ENCODE measurements at regions not wholly inside any gene's neighbourhood (a gene's known extent, or its start where the extent isn't known, plus 50 kb on each side); places are given as distances from the start of the nearest gene placed in this dataset.

DNA sequence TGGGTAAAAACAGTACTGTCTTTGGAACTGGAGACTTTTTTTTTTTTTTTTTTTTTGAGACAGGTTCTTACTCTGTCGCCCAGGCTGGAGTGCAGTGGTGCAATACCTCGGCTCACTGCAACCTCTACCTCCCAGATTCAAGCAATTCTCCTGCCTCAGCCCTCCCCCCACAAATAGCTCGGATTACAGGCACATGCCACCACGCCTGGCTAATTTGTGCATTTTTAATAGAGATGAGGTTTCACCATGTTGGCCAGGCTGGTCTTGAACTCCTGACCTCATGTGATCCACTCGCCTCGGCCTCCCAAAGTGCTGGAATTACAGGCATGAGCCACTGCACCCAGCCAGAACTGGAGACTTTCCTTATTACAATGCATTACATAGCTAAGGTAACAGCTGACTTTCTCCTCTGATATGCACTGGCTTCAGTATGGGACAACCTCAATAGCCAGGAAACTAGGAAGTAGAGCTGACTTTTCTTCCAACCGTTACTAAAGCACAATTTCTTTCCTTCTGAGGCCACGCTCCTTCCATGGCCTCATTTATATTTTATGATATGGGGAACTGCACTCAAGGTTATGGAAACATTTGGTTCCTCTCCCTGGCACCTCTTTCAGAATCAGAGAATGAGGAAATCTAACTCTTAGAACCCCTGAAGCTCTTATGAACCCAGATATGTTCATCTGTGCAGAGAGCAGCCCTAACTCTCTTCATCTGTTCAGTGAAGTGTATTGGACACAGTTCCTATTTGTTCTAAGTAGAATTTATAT, 53.5 kb upstream of the FAM9B start:
- FAIRE-seq, result no peak
- no peak for DNase-seq (ENCODE audit: insufficient read length, low spot score)

DNA sequence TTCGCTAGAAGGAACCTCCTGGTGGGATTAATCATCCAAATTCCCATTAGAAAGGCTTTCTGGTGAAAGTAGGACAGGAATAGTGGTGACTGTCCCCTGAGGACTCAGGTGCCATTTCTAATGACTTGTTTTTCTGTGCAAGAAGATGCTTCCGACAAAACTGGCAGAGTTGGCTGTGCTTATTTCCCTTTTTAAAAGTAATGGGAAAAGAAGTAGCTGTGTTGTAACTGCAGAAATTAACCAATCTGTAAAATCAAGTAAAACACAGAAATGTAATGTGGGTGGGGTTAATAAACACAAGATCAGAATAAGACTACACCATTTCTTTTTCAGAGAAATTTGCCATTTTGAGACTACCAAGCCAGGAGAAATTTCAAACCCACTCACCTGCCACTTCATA, 55.0 kb upstream of the FAM9B start:
- no peak for DNase-seq (ENCODE audit: insufficient read length, low spot score)
- no peak for FAIRE-seq

DNA sequence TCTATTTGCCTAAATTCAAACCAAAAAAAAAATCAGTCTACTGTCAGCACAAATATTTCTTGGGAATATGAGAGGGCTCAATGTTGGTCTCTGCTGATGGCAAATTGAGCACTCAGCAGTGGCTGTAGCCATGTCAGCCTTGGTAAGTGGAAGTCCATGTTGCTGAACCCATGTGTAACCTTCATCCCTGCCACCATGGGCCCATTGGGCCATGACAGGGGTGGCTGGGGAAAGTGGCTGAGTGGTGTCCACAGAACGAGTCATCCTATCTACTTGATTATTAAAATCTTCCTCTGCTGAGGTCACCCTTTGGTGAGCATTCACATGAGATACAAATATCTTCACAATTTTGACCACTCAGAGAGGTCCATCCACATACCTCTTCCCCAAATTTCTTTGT, 56.8 kb upstream of the FAM9B start:
- DNase-seq (ENCODE audit: insufficient read length, low spot score), result no peak
- FAIRE-seq, result no peak

DNA sequence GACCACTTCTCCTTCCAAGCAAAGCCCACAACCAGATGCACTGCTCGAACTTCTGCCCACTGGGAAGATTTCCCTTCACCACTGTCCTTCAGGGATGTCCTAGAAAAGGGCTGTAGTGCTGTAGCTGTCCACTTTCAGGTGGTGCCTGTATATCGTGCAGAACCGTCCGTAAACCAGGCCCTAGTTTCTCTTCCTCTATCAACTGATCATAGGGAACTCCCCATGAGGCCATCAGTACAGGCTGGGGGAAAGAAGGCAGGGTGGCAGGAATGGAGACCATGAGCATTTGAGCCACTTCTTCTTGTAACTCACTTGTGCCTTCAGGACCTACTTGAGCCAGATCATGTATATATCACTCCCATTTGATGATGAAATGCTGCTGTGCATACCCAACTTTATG, 57.3 kb upstream of the FAM9B start:
- no peak for FAIRE-seq
- DNase-seq (ENCODE audit: insufficient read length, low spot score), result no peak

DNA sequence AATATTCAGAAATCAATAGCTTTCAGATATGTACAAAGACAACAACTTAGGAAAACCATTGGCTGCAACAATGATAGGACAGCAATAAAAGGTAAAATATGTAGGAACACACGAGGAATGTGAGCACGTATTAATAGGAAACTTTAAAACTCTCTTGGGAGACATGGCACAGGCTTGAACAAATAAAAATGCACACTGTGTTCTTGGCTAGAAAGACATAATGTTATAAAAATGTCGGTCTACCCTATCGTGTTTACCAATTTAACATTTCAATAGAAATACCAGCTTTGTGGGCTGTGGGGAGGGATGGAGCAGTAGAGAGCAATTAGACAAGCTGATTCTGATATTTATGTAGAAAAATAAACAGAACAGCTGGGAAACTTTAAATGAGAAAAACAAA, 69.0 kb upstream of the FAM9B start:
- FAIRE-seq, result no peak
- no peak for DNase-seq (ENCODE audit: insufficient read length, low spot score)

DNA sequence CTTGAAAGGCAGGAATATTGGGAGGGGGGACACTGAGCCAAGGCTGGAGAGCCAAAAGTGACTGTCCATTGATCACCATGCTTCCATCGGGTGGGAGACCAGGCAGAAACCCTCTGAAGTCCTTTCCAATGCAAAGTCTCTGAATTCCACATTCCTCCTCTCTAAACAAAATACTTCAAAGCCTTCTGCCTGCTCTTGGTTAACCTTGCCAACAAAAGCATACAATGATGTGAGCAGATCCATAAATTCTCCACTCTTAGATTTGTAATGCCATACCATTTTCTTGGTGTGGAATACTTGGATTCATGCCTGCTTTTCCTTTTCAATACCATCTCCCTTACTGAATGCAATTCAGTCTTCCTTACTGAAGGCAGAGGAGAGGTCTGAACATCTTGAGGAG, 74.1 kb upstream of the FAM9B start:
- DNase-seq (ENCODE audit: insufficient read length, low spot score) (no peak), FAIRE-seq (no peak)

DNA sequence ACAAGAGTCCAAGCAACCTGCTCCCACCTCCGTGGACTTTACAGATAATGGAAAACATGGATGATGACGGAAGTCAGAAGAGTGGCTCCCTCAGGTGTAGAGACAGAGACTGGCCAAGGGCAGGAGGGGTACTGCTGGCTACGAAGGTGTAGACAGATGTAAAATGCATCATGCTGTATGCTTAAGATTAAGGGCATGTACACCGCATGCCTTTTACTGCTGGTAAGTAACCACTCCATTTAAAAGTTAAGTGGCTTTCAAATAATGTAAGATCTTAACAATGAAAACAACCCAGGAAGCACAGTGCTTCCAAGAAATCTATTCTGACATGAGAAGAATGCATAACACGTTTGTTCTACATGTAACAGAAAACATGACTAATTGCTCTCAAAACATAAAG, 76.9 kb upstream of the FAM9B start:
- FAIRE-seq (no peak), DNase-seq (ENCODE audit: insufficient read length, low spot score) (no peak)

DNA sequence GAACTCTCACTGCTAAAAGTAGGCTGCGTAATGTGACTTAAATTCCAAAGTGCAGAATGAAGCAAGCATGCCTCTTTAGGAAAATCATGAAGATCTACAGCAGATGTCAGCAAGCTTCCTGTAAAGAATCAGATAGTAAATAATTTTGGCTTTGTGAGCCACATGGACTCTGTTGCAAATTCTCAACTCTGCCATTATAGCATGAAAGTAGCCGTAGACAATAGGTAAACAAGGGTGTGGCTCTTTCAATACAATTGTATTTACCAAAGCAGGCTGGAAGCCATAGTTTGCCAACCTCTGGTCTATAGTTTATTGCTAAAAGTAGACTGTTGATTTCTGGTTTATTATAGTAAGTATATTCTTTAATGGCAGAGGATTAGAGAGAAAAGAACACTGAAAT, 80.3 kb upstream of the FAM9B start:
- DNase-seq (ENCODE audit: insufficient read length, low spot score) (no peak), FAIRE-seq (no peak)

DNA sequence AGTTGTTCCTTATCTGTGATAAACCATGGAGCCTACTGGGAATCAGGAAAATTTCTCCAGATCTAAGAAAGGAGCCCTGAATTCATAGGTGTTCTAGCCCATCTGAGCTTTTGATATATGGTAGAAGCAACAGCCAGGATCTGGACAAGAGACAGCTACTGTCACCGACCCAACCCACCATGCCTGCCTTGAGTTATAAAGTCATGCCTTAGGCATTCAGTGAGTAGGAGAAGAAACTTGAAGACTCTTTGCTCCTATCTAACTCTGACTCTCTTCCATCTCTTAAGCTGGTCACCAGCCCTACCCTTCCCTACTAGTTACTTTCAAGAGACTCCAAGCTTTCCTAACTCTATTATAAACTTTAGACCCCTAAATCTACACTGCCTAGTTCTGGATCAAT, 83.9 kb upstream of the FAM9B start:
- no peak for FAIRE-seq
- no peak for DNase-seq (ENCODE audit: insufficient read length, low spot score)

DNA sequence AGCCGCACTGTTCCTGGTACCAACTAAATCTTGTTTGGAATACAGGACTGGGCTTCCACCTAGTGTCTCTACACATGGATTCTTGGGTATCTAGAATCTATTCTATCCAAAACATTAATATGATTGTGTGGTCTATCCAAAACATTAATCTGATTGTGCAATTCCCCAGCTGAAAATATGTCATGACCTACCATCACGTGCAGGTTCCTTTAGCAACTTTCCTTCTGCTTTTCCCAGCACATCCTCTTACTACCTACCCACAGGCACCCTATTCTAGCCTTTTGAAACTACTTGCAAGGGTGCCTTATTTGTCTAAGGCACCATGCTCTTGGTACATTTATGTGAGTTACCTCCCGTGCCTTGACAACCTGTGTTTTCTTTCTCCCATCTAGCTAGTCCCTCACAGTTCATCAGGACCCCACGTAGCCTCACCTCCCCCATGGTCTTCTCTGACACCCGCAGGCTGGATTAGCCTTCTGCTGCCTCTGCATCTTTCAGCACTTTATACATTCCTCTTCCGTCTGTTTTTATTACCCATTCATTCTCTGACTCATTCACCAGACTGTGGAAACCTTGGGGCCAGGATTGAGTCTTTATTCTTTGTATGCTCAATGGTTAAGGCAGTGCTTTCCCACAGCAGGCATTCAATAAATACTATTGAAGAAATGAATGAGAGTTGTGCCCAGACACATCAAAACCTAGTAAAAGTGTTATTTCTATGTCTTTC, 88.8 kb upstream of the FAM9B start:
- no peak for FAIRE-seq
- DNase-seq (ENCODE audit: insufficient read length, low spot score), result no peak

DNA sequence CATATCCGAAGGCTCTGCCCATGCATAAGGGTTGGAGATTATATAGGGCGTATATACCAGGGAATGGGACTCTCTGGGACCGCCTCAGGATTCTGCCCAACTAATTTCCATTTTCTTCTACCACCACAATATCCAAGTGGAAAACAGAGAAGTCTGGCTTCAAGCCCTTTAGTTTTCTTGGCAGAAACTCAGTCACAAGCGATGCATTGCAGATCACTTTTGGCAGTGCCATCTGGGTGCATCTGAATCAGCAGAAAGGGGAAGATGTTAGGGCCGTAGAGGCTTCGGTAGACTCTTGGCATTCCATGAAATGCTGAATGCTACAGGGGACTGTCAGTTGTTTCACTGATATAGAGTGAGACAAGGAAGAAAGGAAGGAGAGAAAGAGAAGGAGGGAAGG, 94.1 kb upstream of the FAM9B start:
- no peak for FAIRE-seq
- no peak for DNase-seq (ENCODE audit: insufficient read length, low spot score)

DNA sequence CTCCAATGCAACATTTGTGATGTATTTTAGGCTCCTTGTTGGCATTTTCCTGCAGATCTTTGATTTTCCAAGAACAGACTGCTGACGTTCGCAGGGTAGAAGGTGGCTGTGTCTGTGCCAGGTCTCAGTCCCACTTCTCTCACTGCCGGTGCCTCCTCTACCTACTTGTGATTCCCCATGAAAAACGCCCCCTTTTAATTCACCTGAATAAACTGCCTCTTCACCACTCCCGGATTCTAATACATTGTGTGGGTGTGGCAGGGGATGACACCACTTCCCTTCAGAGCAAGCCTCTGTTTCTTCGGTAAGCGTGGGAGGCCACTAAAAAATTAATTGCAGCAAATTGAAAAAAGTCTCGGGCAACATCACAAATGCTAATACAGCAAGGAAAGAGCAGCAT, 96.1 kb upstream of the FAM9B start:
- FAIRE-seq, result no peak
- no peak for DNase-seq (ENCODE audit: insufficient read length, low spot score)

DNA sequence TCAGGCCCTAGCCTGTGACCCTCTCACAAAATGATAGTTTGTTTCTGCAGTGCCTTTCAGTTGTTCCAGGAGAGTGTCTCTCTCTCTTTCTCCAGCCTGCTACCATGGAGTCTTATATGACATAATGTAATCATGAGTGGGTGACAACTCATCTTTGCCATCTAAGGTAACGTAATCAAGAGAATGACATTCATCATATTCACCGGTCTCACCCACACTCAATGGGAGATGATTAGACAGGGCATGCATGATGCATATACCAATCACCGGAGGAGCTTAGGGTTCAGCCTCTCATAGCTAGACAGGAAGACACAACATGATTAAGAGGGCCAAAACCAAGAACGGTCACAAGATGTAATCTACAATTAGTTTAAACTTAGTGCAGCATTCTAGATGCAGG, 97.1 kb upstream of the FAM9B start:
- DNase-seq (ENCODE audit: insufficient read length, low spot score) (no peak), FAIRE-seq (no peak)

DNA sequence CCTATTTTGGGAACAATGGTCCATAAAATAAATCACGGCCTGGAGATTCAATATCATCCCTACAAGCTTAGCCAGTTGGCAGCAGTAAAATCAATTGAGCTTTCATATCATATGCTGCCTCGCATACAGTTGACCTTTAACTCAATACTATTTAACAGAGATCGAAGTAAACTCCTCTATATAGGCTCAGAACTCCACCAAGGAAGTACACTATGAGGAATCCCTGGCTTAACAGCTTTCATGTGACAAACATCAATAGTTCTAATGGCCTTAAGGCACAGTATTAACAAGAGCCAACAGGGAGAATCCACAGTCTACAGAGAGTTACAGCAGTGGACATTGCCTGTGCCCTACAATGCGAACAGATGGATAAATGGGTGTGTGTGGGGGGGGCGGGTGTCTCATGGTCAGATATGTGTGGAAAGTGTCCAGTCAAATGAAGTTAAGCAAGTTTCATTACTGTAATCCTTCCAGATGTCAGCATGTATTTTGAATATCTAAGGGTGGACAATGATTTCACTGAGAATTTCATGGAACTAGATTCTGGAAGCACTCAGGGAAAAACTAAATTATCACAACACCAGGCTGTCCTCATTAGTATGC, 98.2 kb upstream of the FAM9B start:
- no peak for DNase-seq (ENCODE audit: insufficient read length, low spot score)
- no peak for FAIRE-seq

DNA sequence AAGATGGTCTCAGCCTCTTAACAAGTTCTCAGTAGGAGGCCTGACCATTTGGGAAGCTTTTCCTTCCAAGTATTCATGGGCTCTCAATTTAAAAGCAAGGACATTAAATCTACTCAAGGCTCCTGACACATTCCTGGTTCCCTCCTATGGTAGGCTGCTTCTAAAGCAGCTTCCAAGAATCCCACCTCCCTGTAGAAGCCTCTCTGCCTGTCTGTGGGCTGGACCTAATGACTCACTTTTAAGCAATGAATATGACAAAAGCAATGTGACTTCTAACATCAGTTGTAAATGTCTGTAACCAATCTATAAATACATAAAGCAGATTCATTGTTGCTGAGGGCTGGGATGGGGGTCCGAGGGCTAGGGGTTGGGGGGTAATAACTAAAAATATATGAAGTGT, 99.5 kb upstream of the FAM9B start:
- FAIRE-seq (no peak), DNase-seq (ENCODE audit: insufficient read length, low spot score) (no peak)

DNA sequence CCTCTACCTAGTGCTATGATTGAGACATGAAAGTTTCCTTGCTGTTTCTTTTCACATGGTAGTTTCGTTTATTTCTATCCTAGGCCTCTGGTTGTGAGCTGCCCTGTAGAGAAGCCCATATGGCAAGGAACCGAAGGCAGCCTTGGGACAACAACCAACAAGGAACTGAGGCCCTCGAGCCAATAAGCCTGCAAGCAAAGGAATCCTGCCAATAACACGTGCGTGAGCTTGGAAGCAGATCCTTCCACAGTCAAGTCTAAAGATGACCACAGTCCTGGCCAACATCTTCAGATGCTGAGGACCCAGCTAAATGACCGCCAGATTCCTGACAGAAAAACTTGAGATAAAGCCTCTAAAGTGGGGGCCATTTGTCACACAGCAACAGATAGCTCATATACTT, 100.4 kb upstream of the FAM9B start:
- FAIRE-seq (no peak), DNase-seq (ENCODE audit: insufficient read length, low spot score) (no peak)

DNA sequence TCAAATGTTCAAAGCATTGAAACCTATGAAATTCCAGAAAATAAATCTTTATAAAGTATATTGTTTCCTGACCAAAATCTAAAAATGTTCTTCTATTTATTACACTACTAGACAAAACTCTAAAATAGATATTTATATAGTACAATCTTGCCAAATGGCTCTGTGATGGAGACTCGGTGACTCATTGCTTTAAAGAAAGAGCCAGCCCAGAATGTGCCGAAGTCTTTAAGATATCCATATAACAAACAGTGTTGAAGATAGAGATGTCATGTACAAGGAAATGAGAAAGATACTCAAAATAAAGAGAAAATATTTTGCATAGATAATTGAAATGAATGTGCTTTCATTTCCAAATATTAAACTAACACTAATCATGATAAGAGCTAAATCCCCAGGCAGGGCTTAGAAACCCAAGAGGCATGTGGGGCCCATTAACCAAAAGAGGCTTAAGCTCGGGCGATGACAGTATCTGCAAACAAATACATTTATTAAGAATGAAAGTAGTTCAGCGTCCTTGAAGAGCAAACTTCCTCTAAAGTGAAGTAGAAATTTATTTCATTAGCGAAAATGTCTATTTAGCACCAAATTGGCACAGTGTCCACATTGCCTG, 102.1 kb upstream of the FAM9B start:
- DNase-seq (ENCODE audit: insufficient read length, low spot score), result no peak
- FAIRE-seq, result no peak

DNA sequence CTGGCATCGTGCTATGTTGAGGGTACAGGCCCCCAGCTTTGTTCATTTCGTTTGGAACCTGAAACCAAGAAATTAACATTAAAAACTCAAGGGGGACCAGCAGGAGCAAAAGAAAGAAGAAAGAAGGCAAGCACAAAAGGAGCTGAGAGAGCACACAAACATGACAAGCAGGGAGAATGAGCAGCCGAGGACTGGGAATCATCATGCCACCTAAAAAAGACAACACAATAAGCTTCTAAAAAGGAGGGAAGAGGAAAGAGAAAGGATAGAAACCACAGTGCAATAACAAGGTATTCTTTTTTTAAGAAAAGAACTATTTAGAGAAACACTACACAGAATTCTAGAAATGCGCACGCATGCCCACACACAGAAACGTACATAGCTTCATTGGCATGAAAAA, 103.2 kb upstream of the FAM9B start:
- DNase-seq (ENCODE audit: insufficient read length, low spot score) (no peak), FAIRE-seq (no peak)

DNA sequence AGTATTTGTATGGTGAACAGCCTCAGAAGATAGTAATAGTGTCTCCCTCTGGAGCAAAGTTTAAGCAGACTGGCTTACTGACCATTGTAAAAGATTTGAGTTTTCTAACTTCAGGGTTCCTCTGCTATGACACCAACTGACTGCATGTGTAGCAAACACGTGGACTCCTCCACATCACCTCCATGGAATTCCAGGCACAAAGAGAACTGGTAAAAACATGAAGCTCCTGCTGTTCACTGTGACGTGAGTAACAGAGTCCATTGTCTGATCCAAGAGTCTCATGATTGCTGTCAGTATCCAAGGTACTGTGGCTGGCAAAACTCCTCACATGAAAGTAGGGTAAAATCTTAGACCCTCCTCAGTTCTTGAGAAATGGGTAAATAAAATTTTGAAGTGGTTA, 107.6 kb upstream of the FAM9B start:
- FAIRE-seq (no peak), DNase-seq (ENCODE audit: insufficient read length, low spot score) (no peak)

DNA sequence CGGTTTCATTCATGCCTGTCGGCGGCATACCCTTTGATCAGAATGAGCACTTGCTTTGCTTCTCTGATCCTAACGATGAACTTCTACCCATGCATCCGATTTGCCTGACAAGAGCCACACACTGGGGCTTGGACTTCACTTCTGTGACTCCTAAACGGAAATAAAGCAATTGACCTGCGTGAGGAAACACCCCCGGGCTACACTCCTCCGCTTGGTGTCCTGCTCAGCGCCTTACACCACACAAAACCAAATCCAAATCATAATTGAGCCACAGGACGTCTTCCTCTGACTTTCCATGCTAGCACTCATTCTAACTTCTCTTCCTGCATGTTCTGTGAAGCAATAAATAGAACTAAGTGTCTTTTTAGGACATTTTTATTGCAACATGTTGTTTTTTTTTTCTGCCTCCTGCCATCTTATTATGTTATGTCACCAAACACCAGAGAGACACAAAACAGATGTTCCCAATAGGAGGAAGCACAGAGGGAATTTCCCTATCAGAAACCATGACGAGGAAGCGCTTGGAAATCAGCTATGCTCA, 110.8 kb upstream of the FAM9B start:
- FAIRE-seq (no peak), DNase-seq (ENCODE audit: insufficient read length, low spot score) (no peak)

DNA sequence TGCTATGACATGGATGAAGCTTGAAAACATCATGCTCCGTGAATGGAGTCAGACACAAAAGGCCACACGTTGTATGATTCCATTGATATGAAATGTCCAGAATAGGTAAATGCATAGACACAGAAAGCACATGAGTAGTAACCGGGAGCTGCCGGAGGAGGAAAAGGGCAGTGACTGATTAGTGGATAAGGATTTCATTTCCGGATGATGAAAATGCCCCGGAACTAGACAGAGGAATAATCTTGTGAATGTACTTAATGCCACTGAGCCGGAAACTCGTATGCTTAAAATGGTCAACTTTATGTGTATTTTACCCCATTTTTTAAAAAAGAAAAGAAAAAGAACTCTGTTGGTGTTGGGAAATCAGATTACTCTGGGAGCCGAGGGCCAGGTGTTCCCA, 112.7 kb upstream of the FAM9B start:
- FAIRE-seq (no peak), DNase-seq (ENCODE audit: insufficient read length, low spot score) (no peak)

DNA sequence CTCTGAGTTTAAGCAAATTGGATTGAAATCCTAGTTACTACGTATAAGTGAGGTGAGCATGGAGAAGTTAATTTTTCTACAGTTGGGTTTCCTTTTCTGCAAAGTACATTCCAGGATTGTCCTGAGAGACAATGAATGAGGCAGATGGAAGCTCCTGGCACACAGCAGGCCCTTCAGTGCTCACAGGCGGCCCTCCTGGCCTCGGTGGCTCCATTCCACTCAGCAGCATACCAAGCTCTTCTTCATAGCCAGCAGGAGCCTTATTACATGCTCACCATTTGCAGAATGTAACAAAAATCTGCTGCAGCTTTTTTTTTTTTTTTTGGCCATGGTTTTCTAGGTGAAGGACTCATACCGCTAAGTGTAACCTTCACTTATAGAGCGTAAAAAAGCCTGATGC, 113.2 kb upstream of the FAM9B start:
- DNase-seq (ENCODE audit: insufficient read length, low spot score) (no peak), FAIRE-seq (no peak)
